ENCODE measurements at regions not wholly inside any gene's neighbourhood (a gene's known extent, or its start where the extent isn't known, plus 50 kb on each side); places are given as distances from the start of the nearest gene placed in this dataset.

- TF ChIP-seq, protein P1, sequence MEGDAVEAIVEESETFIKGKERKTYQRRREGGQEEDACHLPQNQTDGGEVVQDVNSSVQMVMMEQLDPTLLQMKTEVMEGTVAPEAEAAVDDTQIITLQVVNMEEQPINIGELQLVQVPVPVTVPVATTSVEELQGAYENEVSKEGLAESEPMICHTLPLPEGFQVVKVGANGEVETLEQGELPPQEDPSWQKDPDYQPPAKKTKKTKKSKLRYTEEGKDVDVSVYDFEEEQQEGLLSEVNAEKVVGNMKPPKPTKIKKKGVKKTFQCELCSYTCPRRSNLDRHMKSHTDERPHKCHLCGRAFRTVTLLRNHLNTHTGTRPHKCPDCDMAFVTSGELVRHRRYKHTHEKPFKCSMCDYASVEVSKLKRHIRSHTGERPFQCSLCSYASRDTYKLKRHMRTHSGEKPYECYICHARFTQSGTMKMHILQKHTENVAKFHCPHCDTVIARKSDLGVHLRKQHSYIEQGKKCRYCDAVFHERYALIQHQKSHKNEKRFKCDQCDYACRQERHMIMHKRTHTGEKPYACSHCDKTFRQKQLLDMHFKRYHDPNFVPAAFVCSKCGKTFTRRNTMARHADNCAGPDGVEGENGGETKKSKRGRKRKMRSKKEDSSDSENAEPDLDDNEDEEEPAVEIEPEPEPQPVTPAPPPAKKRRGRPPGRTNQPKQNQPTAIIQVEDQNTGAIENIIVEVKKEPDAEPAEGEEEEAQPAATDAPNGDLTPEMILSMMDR (IDR thresholded peaks at IDR 0.05; ENCODE audit: low read depth, low read length), result no peak
- no peak for TF ChIP-seq EZH2phosphoT487 (IDR thresholded peaks at IDR 0.05; ENCODE audit: low read depth)
Measured at GRCh38 chr12:33724867-33725266, 285.2 kb upstream of the SYT10 start.

Data from OCI-LY3 (cell line).